A673 (cell line): ENCODE measurements at regions not wholly inside any gene's neighbourhood (a gene's known extent, or its start where the extent isn't known, plus 50 kb on each side); places are given as distances from the start of the nearest gene placed in this dataset.
"Not testable (repeated sequence)": the region's sequence is repeated elsewhere in the genome, so short reads cannot be mapped to it uniquely, and the experiment has no call there.

ENCODE experiments used
- BruUV-seq: library from RNA; stranded (reverse); fragments of 400-500 nt; replicated peaks from 2 replicates; lab custom pipeline; 2021; lab: Mats Ljungman, UMichigan
- CTCF ChIA-PET: fragments of 300-600 bp; sonication (Branson Sonifier 250); formaldehyde crosslinking; loops from one replicate; lab custom pipeline; 2022; ENCODE audit warnings: antibody characterized with exemption; lab: Charles Lee
- POLR2A ChIA-PET: fragments of 300-600 bp; sonication (Branson Sonifier 250); formaldehyde crosslinking; loops from one replicate; lab custom pipeline; 2022; ENCODE audit warnings: antibody characterized with exemption; ENCODE audit not compliant: low non-redundant PET; lab: Charles Lee
- DNase-seq: peaks from one replicate; pipeline ENCODE4 v3.0.0-alpha.2; 2015; ENCODE audit warnings: low spot score
- H3K27ac ChIP-seq: fragments of 200-600 bp; sonication (generic); 2 replicates; pipeline ENCODE4 v1.5.1; 2016; ENCODE audit warnings: mixed run types, low read depth, mild to moderate bottlenecking, mixed read lengths, antibody characterized with exemption, low read length; ENCODE audit not compliant: poor library complexity, severe bottlenecking
- H3K27me3 ChIP-seq: fragments of 200-600 bp; sonication (generic); replicated peaks from 2 replicates; pipeline ENCODE4 v1.6.1; 2017; ENCODE audit warnings: mixed run types, low read depth, mild to moderate bottlenecking, mixed read lengths, antibody characterized with exemption, low read length; ENCODE audit not compliant: insufficient read depth, poor library complexity
- H3K36me3 ChIP-seq: fragments of 200-600 bp; sonication (generic); 2 replicates; pipeline ENCODE4 v1.6.1; 2016; ENCODE audit warnings: mixed run types, mild to moderate bottlenecking, mixed read lengths, antibody characterized with exemption, low read length; ENCODE audit not compliant: insufficient read depth, poor library complexity, severe bottlenecking
- H3K4me1 ChIP-seq: fragments of 200-600 bp; sonication (generic); 2 replicates; pipeline ENCODE4 v1.6.1; 2017; ENCODE audit warnings: mixed run types, mild to moderate bottlenecking, mixed read lengths, antibody characterized with exemption, low read length; ENCODE audit not compliant: insufficient read depth, poor library complexity, severe bottlenecking
- H3K4me3 ChIP-seq: fragments of 200-600 bp; sonication (generic); 2 replicates; pipeline ENCODE4 v1.5.1; 2016; ENCODE audit warnings: low read depth, mixed run types, mild to moderate bottlenecking, mixed read lengths, low read length; ENCODE audit not compliant: poor library complexity, severe bottlenecking
- H3K9me3 ChIP-seq: fragments of 200-600 bp; sonication (generic); 2 replicates; pipeline ENCODE4 v1.6.1; 2016; ENCODE audit warnings: mixed run types, low read depth, mild to moderate bottlenecking, mixed read lengths, antibody characterized with exemption, low read length; ENCODE audit not compliant: poor library complexity, severe bottlenecking
- EZH2 ChIP-seq: fragments of 200-600 bp; sonication (generic); IDR thresholded peaks from 2 replicates; pipeline ENCODE4 v1.6.1; 2017; ENCODE audit warnings: borderline replicate concordance, low read depth, mild to moderate bottlenecking, mixed read lengths, antibody characterized with exemption, low read length; ENCODE audit not compliant: poor library complexity, severe bottlenecking
- intact Hi-C: fragments of 100-400 bp; cut with micrococcal nuclease; formaldehyde crosslinking; loops from one replicate; pipeline ENCODE4 v1.10.0; 2022; ENCODE audit not compliant: unreplicated experiment
- TF ChIP-seq, protein P1 (sequence below): fragments of 300-800, 200-600 bp; sonication (generic); conservative IDR thresholded peaks from 2 replicates; pipeline ENCODE4 v1.5.1; 2017; ENCODE audit warnings: low read depth, mild to moderate bottlenecking, antibody characterized with exemption, low read length, moderate library complexity, mixed read lengths

DNA sequence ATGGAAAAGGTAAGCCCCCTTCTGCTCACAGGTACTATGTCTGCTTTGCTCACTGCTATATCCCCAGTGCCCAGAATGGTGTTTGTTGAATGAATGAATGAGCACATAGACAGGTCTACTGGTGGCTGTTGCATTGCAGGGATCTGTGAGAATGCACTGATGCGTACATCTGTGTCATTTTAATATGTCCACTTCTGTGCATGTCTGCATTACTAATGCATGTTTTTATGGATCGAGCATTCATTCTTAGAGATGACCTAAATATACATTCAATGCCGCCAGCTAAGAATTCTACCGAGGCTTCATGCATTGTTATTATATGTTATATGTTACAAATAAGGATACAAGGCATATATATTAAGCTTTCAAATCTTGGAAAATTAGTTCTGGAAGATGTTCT is 73.8 kb downstream of the SPRING1 start:
- intact Hi-C loops = no loop called here
- POLR2A ChIA-PET = interaction anchor here (0.5 kb wide), 1 partner anchor 8 kb away, joined by 9 read pairs; no protein-coding TSS in a partner anchor
- no peak for DNase-seq

DNA sequence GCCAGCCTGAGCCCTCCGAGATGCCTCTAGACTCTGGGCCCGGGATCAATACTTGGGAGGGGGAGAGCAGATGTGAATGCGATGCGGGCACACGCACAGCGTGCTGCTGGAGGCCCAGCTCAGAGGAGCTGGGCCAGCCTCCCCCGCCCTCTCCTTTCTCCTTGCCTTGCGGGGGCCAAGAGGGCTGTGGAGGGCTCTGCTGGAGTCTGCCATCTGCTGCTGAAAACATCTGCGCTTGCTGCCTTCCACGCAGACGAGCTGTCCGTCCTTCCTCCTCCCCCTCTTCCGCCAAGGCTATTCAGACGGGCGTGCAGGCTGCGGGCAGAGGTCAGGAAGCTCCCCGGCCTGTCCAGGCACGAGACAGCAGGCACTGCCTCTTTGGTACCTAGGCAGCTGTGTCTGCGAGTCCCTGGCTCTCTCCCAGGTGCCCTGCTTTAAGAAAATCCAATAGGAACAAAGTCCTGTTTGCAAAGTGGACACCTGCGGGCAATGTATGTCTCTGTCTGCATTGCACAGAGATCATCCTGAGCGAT is 75.2 kb downstream of the SPRING1 start:
- CTCF ChIA-PET = no interaction called here
- H3K4me1 ChIP-seq = peaks cover 5% of the 10 kb centered on the region

More for the DNA sequence above, 73.8 kb downstream of the SPRING1 start:
- no peak overlapping the region for H3K4me3 ChIP-seq
- no TSS peak for BruUV-seq
- H3K36me3 ChIP-seq = no peaks in the 10 kb centered on the region
- no peaks in the 10 kb centered on the region for H3K9me3 ChIP-seq
- TF ChIP-seq, protein P1, sequence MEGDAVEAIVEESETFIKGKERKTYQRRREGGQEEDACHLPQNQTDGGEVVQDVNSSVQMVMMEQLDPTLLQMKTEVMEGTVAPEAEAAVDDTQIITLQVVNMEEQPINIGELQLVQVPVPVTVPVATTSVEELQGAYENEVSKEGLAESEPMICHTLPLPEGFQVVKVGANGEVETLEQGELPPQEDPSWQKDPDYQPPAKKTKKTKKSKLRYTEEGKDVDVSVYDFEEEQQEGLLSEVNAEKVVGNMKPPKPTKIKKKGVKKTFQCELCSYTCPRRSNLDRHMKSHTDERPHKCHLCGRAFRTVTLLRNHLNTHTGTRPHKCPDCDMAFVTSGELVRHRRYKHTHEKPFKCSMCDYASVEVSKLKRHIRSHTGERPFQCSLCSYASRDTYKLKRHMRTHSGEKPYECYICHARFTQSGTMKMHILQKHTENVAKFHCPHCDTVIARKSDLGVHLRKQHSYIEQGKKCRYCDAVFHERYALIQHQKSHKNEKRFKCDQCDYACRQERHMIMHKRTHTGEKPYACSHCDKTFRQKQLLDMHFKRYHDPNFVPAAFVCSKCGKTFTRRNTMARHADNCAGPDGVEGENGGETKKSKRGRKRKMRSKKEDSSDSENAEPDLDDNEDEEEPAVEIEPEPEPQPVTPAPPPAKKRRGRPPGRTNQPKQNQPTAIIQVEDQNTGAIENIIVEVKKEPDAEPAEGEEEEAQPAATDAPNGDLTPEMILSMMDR = no peak
- TF ChIP-seq EZH2 = no peak
- H3K4me1 ChIP-seq = no peaks in the 10 kb centered on the region
- CTCF ChIA-PET = no interaction called here
- no peak overlapping the region for H3K27ac ChIP-seq
- no peaks in the 10 kb centered on the region for H3K27me3 ChIP-seq

DNA sequence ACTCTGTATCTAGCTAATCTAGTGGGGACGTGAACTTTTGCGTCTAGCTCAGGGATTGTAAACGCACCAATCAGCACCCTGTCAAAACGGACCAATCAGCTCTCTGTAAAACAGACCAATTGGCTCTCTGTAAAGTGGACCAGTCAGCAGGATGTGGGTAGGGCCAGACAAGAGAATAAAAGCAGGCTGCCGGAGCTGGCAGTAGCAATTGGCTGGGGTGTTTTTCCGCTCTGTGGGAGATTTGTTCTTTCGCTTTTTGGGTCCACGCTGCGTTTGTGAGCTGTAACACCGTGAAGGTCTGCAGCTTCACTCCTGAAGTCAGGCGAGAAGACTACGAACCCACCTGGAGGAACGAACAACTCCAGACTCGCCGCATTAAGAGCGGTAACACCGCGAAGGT is 76.5 kb downstream of the SPRING1 start:
- CTCF ChIA-PET = no interaction called here
- H3K4me3 ChIP-seq = no peak overlapping the region
- TF ChIP-seq, protein P1 = no peak
- no peak for TF ChIP-seq EZH2

More for the DNA sequence above, 75.2 kb downstream of the SPRING1 start:
- TF ChIP-seq, protein P1 = no peak
- no peak for TF ChIP-seq EZH2
- H3K27ac ChIP-seq = no peak overlapping the region
- no peak overlapping the region for H3K4me3 ChIP-seq
- intact Hi-C loops = no loop called here
- no peaks in the 10 kb centered on the region for H3K36me3 ChIP-seq
- H3K9me3 ChIP-seq = no peaks in the 10 kb centered on the region
- POLR2A ChIA-PET = no interaction called here
- no peak for DNase-seq
- BruUV-seq = no TSS peak
- no peaks in the 10 kb centered on the region for H3K27me3 ChIP-seq

DNA sequence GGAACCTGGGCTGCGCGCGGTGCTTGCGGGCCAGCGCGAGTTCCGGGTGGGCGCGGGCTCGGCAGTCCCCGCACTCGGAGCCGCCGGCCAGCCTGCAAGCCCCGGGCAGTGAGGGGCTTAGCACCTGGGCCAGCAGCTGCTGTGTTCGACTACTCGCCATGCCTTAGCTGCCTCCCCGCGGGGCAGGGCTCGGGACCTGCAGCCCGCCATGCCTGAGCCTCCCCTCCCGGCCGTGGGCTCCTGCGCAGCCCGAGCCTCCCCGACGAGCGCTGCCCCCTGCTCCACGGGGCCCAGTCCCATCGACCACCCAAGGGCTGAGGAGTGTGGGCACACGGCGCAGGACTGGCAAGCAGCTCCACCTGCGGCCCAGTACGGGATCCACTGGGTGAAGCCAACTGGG is 77.1 kb downstream of the SPRING1 start:
- CTCF ChIA-PET, intact Hi-C loops, BruUV-seq: not testable (repeated sequence)

More for the DNA sequence above, 76.5 kb downstream of the SPRING1 start:
- no peak for DNase-seq
- intact Hi-C loops = no loop called here
- no TSS peak for BruUV-seq
- peaks cover 5% of the 10 kb centered on the region for H3K4me1 ChIP-seq
- H3K27me3 ChIP-seq = no peaks in the 10 kb centered on the region
- no peaks in the 10 kb centered on the region for H3K36me3 ChIP-seq
- POLR2A ChIA-PET = no interaction called here
- no peaks in the 10 kb centered on the region for H3K9me3 ChIP-seq
- H3K27ac ChIP-seq = no peak overlapping the region

More for the DNA sequence above, 77.1 kb downstream of the SPRING1 start:
- H3K4me1 ChIP-seq, H3K9me3 ChIP-seq, POLR2A ChIA-PET, DNase-seq, H3K27me3 ChIP-seq, H3K27ac ChIP-seq, H3K36me3 ChIP-seq, H3K4me3 ChIP-seq: not testable (repeated sequence)
